ENCODE measurements at regions not wholly inside any gene's neighbourhood (a gene's known extent, or its start where the extent isn't known, plus 50 kb on each side); places are given as distances from the start of the nearest gene placed in this dataset.

DNA sequence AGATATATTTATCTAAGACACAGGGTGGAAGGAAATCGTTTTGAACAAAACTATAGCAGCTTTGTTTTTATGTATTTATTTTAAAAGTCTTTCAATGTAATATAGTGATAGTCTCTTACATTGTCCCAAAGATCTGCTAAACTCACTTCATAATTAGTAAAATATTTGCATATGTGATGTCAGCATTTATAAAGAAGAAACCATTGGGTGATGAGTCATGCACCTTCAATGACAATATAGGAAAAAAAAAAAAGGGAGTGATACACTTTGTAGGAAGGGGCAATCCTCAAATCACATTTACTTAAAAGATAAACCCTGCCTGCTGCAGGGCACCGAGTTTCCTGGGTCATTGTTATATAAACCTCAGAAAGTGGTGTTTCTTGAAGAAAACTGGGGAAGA is 112.4 kb upstream of the SEMA3C start:
- no peaks in the 10 kb centered on the region for H3K36me3 ChIP-seq (ENCODE audit: control insufficient read depth in 4 of 4, insufficient read depth in 3 of 4, low read depth in 1 of 4, low read length in 3 of 4)
- no peak for DNase-seq (ENCODE audit: low spot score)
- H3K4me1 ChIP-seq (ENCODE audit: control insufficient read depth in 4 of 4, insufficient read depth in 4 of 4, low read length in 3 of 4): no peaks in the 10 kb centered on the region
- H3K9ac ChIP-seq (ENCODE audit: low read depth in 1 of 2, low read length in 2 of 2): no peak overlapping the region
- no peaks in the 10 kb centered on the region for H3K27me3 ChIP-seq (ENCODE audit: control insufficient read depth in 4 of 4, insufficient read depth in 4 of 4, low read length in 3 of 4)
- no peak overlapping the region for H3K27ac ChIP-seq (ENCODE audit: low read depth in 1 of 2, low read length in 2 of 2)
- no peaks in the 10 kb centered on the region for H3K9me3 ChIP-seq (ENCODE audit: control insufficient read depth in 4 of 4, low read length in 3 of 4)
- TF ChIP-seq HNF4A (conservative IDR thresholded peaks at IDR 0.05): no peak
- no peak for TF ChIP-seq GABPA (IDR thresholded peaks at IDR 0.05 in 1 of 2, conservative IDR thresholded peaks at IDR 0.05 in 1 of 2)
- no peak for TF ChIP-seq FOXA1 (IDR thresholded peaks at IDR 0.05)
- no peak for TF ChIP-seq RXRA (IDR thresholded peaks at IDR 0.05)
- TF ChIP-seq RAD21 (IDR thresholded peaks at IDR 0.05): no peak
- no peak for TF ChIP-seq TAF1 (conservative IDR thresholded peaks at IDR 0.05)
- no peak for TF ChIP-seq EGR1 (IDR thresholded peaks at IDR 0.05; ENCODE audit: low read depth in 2 of 2)
- TF ChIP-seq FOXA2 (IDR thresholded peaks at IDR 0.05): no peak
- no peak for TF ChIP-seq JUND (IDR thresholded peaks at IDR 0.05)
- TF ChIP-seq YY1 (IDR thresholded peaks at IDR 0.05): no peak
- no peak for TF ChIP-seq SP1 (IDR thresholded peaks at IDR 0.05)
- TF ChIP-seq, protein P1, sequence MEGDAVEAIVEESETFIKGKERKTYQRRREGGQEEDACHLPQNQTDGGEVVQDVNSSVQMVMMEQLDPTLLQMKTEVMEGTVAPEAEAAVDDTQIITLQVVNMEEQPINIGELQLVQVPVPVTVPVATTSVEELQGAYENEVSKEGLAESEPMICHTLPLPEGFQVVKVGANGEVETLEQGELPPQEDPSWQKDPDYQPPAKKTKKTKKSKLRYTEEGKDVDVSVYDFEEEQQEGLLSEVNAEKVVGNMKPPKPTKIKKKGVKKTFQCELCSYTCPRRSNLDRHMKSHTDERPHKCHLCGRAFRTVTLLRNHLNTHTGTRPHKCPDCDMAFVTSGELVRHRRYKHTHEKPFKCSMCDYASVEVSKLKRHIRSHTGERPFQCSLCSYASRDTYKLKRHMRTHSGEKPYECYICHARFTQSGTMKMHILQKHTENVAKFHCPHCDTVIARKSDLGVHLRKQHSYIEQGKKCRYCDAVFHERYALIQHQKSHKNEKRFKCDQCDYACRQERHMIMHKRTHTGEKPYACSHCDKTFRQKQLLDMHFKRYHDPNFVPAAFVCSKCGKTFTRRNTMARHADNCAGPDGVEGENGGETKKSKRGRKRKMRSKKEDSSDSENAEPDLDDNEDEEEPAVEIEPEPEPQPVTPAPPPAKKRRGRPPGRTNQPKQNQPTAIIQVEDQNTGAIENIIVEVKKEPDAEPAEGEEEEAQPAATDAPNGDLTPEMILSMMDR (IDR thresholded peaks at IDR 0.05; ENCODE audit: low read depth, low read length, missing input control): no peak
- TF ChIP-seq NR2F2 (IDR thresholded peaks at IDR 0.05): no peak
- TF ChIP-seq HNF4G (IDR thresholded peaks at IDR 0.05): no peak
- TF ChIP-seq, protein P2, sequence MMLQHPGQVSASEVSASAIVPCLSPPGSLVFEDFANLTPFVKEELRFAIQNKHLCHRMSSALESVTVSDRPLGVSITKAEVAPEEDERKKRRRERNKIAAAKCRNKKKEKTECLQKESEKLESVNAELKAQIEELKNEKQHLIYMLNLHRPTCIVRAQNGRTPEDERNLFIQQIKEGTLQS (IDR thresholded peaks at IDR 0.05): no peak
- TF ChIP-seq, protein P3, sequence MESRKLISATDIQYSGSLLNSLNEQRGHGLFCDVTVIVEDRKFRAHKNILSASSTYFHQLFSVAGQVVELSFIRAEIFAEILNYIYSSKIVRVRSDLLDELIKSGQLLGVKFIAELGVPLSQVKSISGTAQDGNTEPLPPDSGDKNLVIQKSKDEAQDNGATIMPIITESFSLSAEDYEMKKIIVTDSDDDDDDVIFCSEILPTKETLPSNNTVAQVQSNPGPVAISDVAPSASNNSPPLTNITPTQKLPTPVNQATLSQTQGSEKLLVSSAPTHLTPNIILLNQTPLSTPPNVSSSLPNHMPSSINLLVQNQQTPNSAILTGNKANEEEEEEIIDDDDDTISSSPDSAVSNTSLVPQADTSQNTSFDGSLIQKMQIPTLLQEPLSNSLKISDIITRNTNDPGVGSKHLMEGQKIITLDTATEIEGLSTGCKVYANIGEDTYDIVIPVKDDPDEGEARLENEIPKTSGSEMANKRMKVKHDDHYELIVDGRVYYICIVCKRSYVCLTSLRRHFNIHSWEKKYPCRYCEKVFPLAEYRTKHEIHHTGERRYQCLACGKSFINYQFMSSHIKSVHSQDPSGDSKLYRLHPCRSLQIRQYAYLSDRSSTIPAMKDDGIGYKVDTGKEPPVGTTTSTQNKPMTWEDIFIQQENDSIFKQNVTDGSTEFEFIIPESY (IDR thresholded peaks at IDR 0.05): no peak
- TF ChIP-seq, protein P4, sequence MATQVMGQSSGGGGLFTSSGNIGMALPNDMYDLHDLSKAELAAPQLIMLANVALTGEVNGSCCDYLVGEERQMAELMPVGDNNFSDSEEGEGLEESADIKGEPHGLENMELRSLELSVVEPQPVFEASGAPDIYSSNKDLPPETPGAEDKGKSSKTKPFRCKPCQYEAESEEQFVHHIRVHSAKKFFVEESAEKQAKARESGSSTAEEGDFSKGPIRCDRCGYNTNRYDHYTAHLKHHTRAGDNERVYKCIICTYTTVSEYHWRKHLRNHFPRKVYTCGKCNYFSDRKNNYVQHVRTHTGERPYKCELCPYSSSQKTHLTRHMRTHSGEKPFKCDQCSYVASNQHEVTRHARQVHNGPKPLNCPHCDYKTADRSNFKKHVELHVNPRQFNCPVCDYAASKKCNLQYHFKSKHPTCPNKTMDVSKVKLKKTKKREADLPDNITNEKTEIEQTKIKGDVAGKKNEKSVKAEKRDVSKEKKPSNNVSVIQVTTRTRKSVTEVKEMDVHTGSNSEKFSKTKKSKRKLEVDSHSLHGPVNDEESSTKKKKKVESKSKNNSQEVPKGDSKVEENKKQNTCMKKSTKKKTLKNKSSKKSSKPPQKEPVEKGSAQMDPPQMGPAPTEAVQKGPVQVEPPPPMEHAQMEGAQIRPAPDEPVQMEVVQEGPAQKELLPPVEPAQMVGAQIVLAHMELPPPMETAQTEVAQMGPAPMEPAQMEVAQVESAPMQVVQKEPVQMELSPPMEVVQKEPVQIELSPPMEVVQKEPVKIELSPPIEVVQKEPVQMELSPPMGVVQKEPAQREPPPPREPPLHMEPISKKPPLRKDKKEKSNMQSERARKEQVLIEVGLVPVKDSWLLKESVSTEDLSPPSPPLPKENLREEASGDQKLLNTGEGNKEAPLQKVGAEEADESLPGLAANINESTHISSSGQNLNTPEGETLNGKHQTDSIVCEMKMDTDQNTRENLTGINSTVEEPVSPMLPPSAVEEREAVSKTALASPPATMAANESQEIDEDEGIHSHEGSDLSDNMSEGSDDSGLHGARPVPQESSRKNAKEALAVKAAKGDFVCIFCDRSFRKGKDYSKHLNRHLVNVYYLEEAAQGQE (IDR thresholded peaks at IDR 0.05): no peak
- WGBS: 52% methylated on average over 2 of the region's 2 CpGs
- no peak overlapping the region for H3K4me3 ChIP-seq (ENCODE audit: low read depth in 1 of 3, low read length in 3 of 3)

DNA sequence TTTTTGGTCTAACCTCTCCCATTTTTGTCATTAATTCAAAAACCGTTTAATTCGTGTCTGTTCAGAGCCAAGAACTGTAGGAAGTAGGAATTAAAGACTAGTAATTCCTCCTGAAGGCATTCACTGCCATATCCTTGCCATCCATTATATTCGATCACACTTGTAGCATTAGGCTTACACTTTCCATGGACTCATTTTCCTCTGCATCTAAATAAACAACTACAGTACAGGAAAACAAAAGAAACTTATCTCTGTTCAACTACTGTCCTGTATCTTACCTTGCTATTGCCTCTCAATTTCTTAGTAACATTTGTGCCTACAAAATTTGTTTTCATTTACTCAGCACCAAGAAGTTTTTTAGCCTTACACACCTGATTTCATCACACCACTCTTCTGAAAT is 111.6 kb upstream of the SEMA3C start:
- WGBS: 70% methylated on average over 3 of the region's 3 CpGs
- no peak overlapping the region for H3K27ac ChIP-seq (ENCODE audit: low read depth in 1 of 2, low read length in 2 of 2)
- DNase-seq (ENCODE audit: low spot score): no peak
- no peaks in the 10 kb centered on the region for H3K27me3 ChIP-seq (ENCODE audit: control insufficient read depth in 4 of 4, insufficient read depth in 4 of 4, low read length in 3 of 4)
- no peaks in the 10 kb centered on the region for H3K4me1 ChIP-seq (ENCODE audit: control insufficient read depth in 4 of 4, insufficient read depth in 4 of 4, low read length in 3 of 4)
- no peak overlapping the region for H3K4me3 ChIP-seq (ENCODE audit: low read depth in 1 of 3, low read length in 3 of 3)
- TF ChIP-seq YY1 (IDR thresholded peaks at IDR 0.05) (no peak), HNF4A (conservative IDR thresholded peaks at IDR 0.05) (no peak), HNF4G (IDR thresholded peaks at IDR 0.05) (no peak), SP1 (IDR thresholded peaks at IDR 0.05) (no peak)
- TF ChIP-seq, protein P4 (IDR thresholded peaks at IDR 0.05): no peak
- no peaks in the 10 kb centered on the region for H3K36me3 ChIP-seq (ENCODE audit: control insufficient read depth in 4 of 4, insufficient read depth in 3 of 4, low read depth in 1 of 4, low read length in 3 of 4)
- no peaks in the 10 kb centered on the region for H3K9me3 ChIP-seq (ENCODE audit: control insufficient read depth in 4 of 4, low read length in 3 of 4)
- no peak overlapping the region for H3K9ac ChIP-seq (ENCODE audit: low read depth in 1 of 2, low read length in 2 of 2)
